ENCODE measurements at regions not wholly inside any gene's neighbourhood (a gene's known extent, or its start where the extent isn't known, plus 50 kb on each side); places are given as distances from the start of the nearest gene placed in this dataset.

- TF ChIP-seq CTCF (IDR thresholded peaks at IDR 0.05), result no peak
- no peak for TF ChIP-seq EZH2phosphoT487 (IDR thresholded peaks at IDR 0.05)
- no peak for TF ChIP-seq EZH2 (IDR thresholded peaks at IDR 0.05)
Measured at GRCh38 chr2:21910832-21911507, 787.2 kb downstream of the TDRD15 start.
